HG03108 (cell line): ENCODE measurements at regions not wholly inside any gene's neighbourhood (a gene's known extent, or its start where the extent isn't known, plus 50 kb on each side); places are given as distances from the start of the nearest gene placed in this dataset.

Experiments used
- ATAC-seq: cut with Tn5 transposase; IDR thresholded peaks from one replicate; pipeline ENCODE4 v1.9.1; 2021; ENCODE audit warnings: moderate library complexity; ENCODE audit not compliant: unreplicated experiment

GRCh38 chr5:8752595-8752994, 793.3 kb downstream of the SEMA5A start:
- ATAC-seq = no peak

- no peak for ATAC-seq
Observed at GRCh38 chr5:8756498-8757084, 789.3 kb downstream of the SEMA5A start.

- ATAC-seq = no peak
Observed at GRCh38 chr5:8765886-8766285, 780.0 kb downstream of the SEMA5A start.

- no peak for ATAC-seq
Observed at GRCh38 chr5:8766448-8766847, 779.4 kb downstream of the SEMA5A start.

GRCh38 chr5:8767111-8767510, 778.8 kb downstream of the SEMA5A start:
- ATAC-seq = no peak

GRCh38 chr5:8767746-8768145, 778.1 kb downstream of the SEMA5A start:
- no peak for ATAC-seq

- no peak for ATAC-seq
Observed at GRCh38 chr5:8769631-8770030, 776.2 kb downstream of the SEMA5A start.

GRCh38 chr5:8770431-8770830, 775.4 kb downstream of the SEMA5A start:
- ATAC-seq = no peak

GRCh38 chr5:8773046-8773615, 772.7 kb downstream of the SEMA5A start:
- no peak for ATAC-seq

GRCh38 chr5:8784692-8785091, 761.2 kb downstream of the SEMA5A start:
- no peak for ATAC-seq

- no peak for ATAC-seq
Observed at GRCh38 chr5:8788246-8788645, 757.6 kb downstream of the SEMA5A start.

GRCh38 chr5:8805653-8806052, 740.2 kb downstream of the SEMA5A start:
- no peak for ATAC-seq

GRCh38 chr5:8807636-8808035, 738.2 kb downstream of the SEMA5A start:
- no peak for ATAC-seq

GRCh38 chr5:8811581-8811980, 734.3 kb downstream of the SEMA5A start:
- ATAC-seq = no peak

- no peak for ATAC-seq
Observed at GRCh38 chr5:8813180-8813579, 732.7 kb downstream of the SEMA5A start.

GRCh38 chr5:8814105-8814504, 731.8 kb downstream of the SEMA5A start:
- no peak for ATAC-seq

- no peak for ATAC-seq
Observed at GRCh38 chr5:8824371-8824770, 721.5 kb downstream of the SEMA5A start.

GRCh38 chr5:8825139-8825757, 720.6 kb downstream of the SEMA5A start:
- ATAC-seq = no peak

- no peak for ATAC-seq
Observed at GRCh38 chr5:8826508-8826907, 719.4 kb downstream of the SEMA5A start.

- no peak for ATAC-seq
Observed at GRCh38 chr5:8827696-8828095, 718.2 kb downstream of the SEMA5A start.

- ATAC-seq = no peak
Observed at GRCh38 chr5:8828596-8829322, 717.1 kb downstream of the SEMA5A start.
